HepG2 (cell line): ENCODE measurements at regions not wholly inside any gene's neighbourhood (a gene's known extent, or its start where the extent isn't known, plus 50 kb on each side); places are given as distances from the start of the nearest gene placed in this dataset.

Source experiments
- BHLHE40 ChIP-seq: IDR thresholded peaks from 2 replicates; pipeline ENCODE4 v1.6.1; 2011; ENCODE audit warnings: low read length, improper control_type of control experiment
- CSRNP2 ChIP-seq: sonication (generic); formaldehyde crosslinking; conservative IDR thresholded peaks from 2 replicates; pipeline ENCODE4 v1.8.0; 2022; ENCODE audit warnings: low read depth, missing genetic modification reagents
- DBP ChIP-seq: sonication (generic); formaldehyde crosslinking; IDR thresholded peaks from 2 replicates; pipeline ENCODE4 v1.4.0; 2020; ENCODE audit warnings: missing genetic modification reagents; ENCODE audit errors: not compliant biosample characterization
- ZBTB4 ChIP-seq: sonication (generic); formaldehyde crosslinking; IDR thresholded peaks from 2 replicates; pipeline ENCODE4 v1.4.0; 2020; ENCODE audit warnings: missing genetic modification reagents, mild to moderate bottlenecking, borderline replicate concordance
- ZBTB40 ChIP-seq, 2 experiments: fragments of 450-650 bp in 1 of 2; sonication (generic) in 1 of 2; formaldehyde crosslinking in 1 of 2; IDR thresholded peaks; 2 replicates each; pipeline versions ENCODE4 v1.6.1 to v1.8.0; 2016 to 2022; ENCODE audit warnings: antibody characterized with exemption in 1 of 2, mild to moderate bottlenecking in 1 of 2, missing genetic modification reagents in 1 of 2
- ZNF136 ChIP-seq: sonication (generic); formaldehyde crosslinking; IDR thresholded peaks from 2 replicates; pipeline ENCODE4 v1.8.1; 2022; ENCODE audit warnings: low read depth, mild to moderate bottlenecking, moderate library complexity, missing genetic modification reagents
- ZNF160 ChIP-seq: sonication (generic); formaldehyde crosslinking; IDR thresholded peaks from 2 replicates; pipeline ENCODE4 v1.8.0; 2022; ENCODE audit warnings: mild to moderate bottlenecking, inconsistent platforms, missing genetic modification reagents
- ZNF432 ChIP-seq: sonication (generic); formaldehyde crosslinking; IDR thresholded peaks from 2 replicates; pipeline ENCODE4 v1.5.0; 2020; ENCODE audit warnings: missing genetic modification reagents, mild to moderate bottlenecking, borderline replicate concordance
- ZNF451 ChIP-seq: sonication (generic); formaldehyde crosslinking; IDR thresholded peaks from 2 replicates; pipeline ENCODE4 v1.5.0; 2020; ENCODE audit warnings: mild to moderate bottlenecking, missing genetic modification reagents
- ZNF570 ChIP-seq: sonication (generic); formaldehyde crosslinking; IDR thresholded peaks from 2 replicates; pipeline ENCODE4 v1.4.0; 2020; ENCODE audit warnings: mild to moderate bottlenecking, missing genetic modification reagents, borderline replicate concordance

GRCh38 chr12:126061777-126062176 is 996.5 kb downstream of the AACS start (continued):
- no peak for TF ChIP-seq ZBTB40 (IDR thresholded peaks at IDR 0.05)
- no peak for TF ChIP-seq ZBTB40 (CRISPR knock-in tag; IDR thresholded peaks at IDR 0.05)
- no peak for TF ChIP-seq DBP (CRISPR knock-in tag)
- TF ChIP-seq BHLHE40 = no peak
- no peak for TF ChIP-seq CSRNP2
- TF ChIP-seq ZNF160 (CRISPR knock-in tag) = no peak
- TF ChIP-seq ZBTB4 (CRISPR knock-in tag) = no peak
- no peak for TF ChIP-seq ZNF432 (CRISPR knock-in tag)
- TF ChIP-seq ZNF451 = no peak
- no peak for TF ChIP-seq ZNF136
- no peak for TF ChIP-seq ZNF570 (CRISPR knock-in tag)
